ENCODE measurements at regions not wholly inside any gene's neighbourhood (a gene's known extent, or its start where the extent isn't known, plus 50 kb on each side); places are given as distances from the start of the nearest gene placed in this dataset.
A peak's percentile ranks its signal among the peaks of the same experiment; 100 is the strongest.

- DNase-seq (no peak), ATAC-seq (ENCODE audit: insufficient read depth, low read depth) (no peak)
- H3K4me2 ChIP-seq (ENCODE audit: insufficient read depth, low read length), result no peak overlapping the region
- peaks cover 9% of the 10 kb centered on the region for H3K4me1 ChIP-seq (ENCODE audit: insufficient read depth, low read length)
- H3K27ac ChIP-seq (ENCODE audit: low read length), result no peak overlapping the region
- TF ChIP-seq CTCF (IDR thresholded peaks at IDR 0.05; ENCODE audit: borderline replicate concordance, extremely low read depth, low read length, poor library complexity, severe bottlenecking) (no peak), EZH2 (IDR thresholded peaks at IDR 0.05; ENCODE audit: borderline replicate concordance, low read depth, low read length, severe bottlenecking) (no peak)
- no peak overlapping the region for H3K4me3 ChIP-seq (ENCODE audit: low read depth in 1 of 2, low read length in 2 of 2)
- H2AFZ ChIP-seq (ENCODE audit: low read depth, low read length), result no peak overlapping the region
- H3K79me2 ChIP-seq (ENCODE audit: insufficient read depth, low read length), result no peaks in the 10 kb centered on the region
- no peaks in the 10 kb centered on the region for H4K20me1 ChIP-seq (ENCODE audit: insufficient read depth, low read length)
- no peaks in the 10 kb centered on the region for H3K36me3 ChIP-seq (ENCODE audit: insufficient read depth, low read length)
- no peaks in the 10 kb centered on the region for H3K9me3 ChIP-seq (ENCODE audit: insufficient read depth, low read length, severe bottlenecking)
- no peak overlapping the region for H3K9ac ChIP-seq (ENCODE audit: low read depth, low read length)
- H3K27me3 ChIP-seq (ENCODE audit: insufficient read depth, low read length, poor library complexity), result no peaks in the 10 kb centered on the region
Observed at GRCh38 chr10:113239566-113240350, 289.7 kb downstream of the TCF7L2 start.

- ATAC-seq (ENCODE audit: insufficient read depth, low read depth), result no peak
Observed at GRCh38 chr10:113240736-113241135, 290.7 kb downstream of the TCF7L2 start.

GRCh38 chr10:113241599-113242360 lies 291.7 kb downstream of the TCF7L2 start:
- no peaks in the 10 kb centered on the region for H3K9me3 ChIP-seq (ENCODE audit: insufficient read depth, low read length, severe bottlenecking)
- no peak overlapping the region for H2AFZ ChIP-seq (ENCODE audit: low read depth, low read length)
- H3K4me1 ChIP-seq (ENCODE audit: insufficient read depth, low read length), result peaks cover 9% of the 10 kb centered on the region
- no peaks in the 10 kb centered on the region for H3K79me2 ChIP-seq (ENCODE audit: insufficient read depth, low read length)
- no peak overlapping the region for H3K4me2 ChIP-seq (ENCODE audit: insufficient read depth, low read length)
- ATAC-seq (ENCODE audit: insufficient read depth, low read depth) (peak; percentile 95), DNase-seq (peak; percentile 53)
- TF ChIP-seq EZH2 (IDR thresholded peaks at IDR 0.05; ENCODE audit: borderline replicate concordance, low read depth, low read length, severe bottlenecking) (no peak), CTCF (IDR thresholded peaks at IDR 0.05; ENCODE audit: borderline replicate concordance, extremely low read depth, low read length, poor library complexity, severe bottlenecking) (no peak)
- H4K20me1 ChIP-seq (ENCODE audit: insufficient read depth, low read length), result no peaks in the 10 kb centered on the region
- no peak overlapping the region for H3K4me3 ChIP-seq (ENCODE audit: low read depth in 1 of 2, low read length in 2 of 2)
- H3K9ac ChIP-seq (ENCODE audit: low read depth, low read length), result no peak overlapping the region
- no peak overlapping the region for H3K27ac ChIP-seq (ENCODE audit: low read length)
- H3K27me3 ChIP-seq (ENCODE audit: insufficient read depth, low read length, poor library complexity), result no peaks in the 10 kb centered on the region
- no peaks in the 10 kb centered on the region for H3K36me3 ChIP-seq (ENCODE audit: insufficient read depth, low read length)

More at GRCh38 chr10:113240736-113241135, 290.7 kb downstream of the TCF7L2 start:
- H3K4me2 ChIP-seq (ENCODE audit: insufficient read depth, low read length), result no peak overlapping the region
- no peak overlapping the region for H3K27ac ChIP-seq (ENCODE audit: low read length)
- no peaks in the 10 kb centered on the region for H3K36me3 ChIP-seq (ENCODE audit: insufficient read depth, low read length)
- H3K9ac ChIP-seq (ENCODE audit: low read depth, low read length), result no peak overlapping the region
- H2AFZ ChIP-seq (ENCODE audit: low read depth, low read length), result no peak overlapping the region
- no peaks in the 10 kb centered on the region for H4K20me1 ChIP-seq (ENCODE audit: insufficient read depth, low read length)
- TF ChIP-seq EZH2 (IDR thresholded peaks at IDR 0.05; ENCODE audit: borderline replicate concordance, low read depth, low read length, severe bottlenecking) (no peak), CTCF (IDR thresholded peaks at IDR 0.05; ENCODE audit: borderline replicate concordance, extremely low read depth, low read length, poor library complexity, severe bottlenecking) (no peak)
- DNase-seq, result no peak
- no peaks in the 10 kb centered on the region for H3K79me2 ChIP-seq (ENCODE audit: insufficient read depth, low read length)
- peaks cover 9% of the 10 kb centered on the region for H3K4me1 ChIP-seq (ENCODE audit: insufficient read depth, low read length)
- H3K27me3 ChIP-seq (ENCODE audit: insufficient read depth, low read length, poor library complexity), result no peaks in the 10 kb centered on the region
- H3K9me3 ChIP-seq (ENCODE audit: insufficient read depth, low read length, severe bottlenecking), result no peaks in the 10 kb centered on the region
- H3K4me3 ChIP-seq (ENCODE audit: low read depth in 1 of 2, low read length in 2 of 2), result no peak overlapping the region
